Keratinocyte (primary cell): ENCODE measurements at regions not wholly inside any gene's neighbourhood (a gene's known extent, or its start where the extent isn't known, plus 50 kb on each side); places are given as distances from the start of the nearest gene placed in this dataset.

ENCODE experiments used
- CTCF ChIP-seq, 3 experiments: IDR thresholded peaks in 1 of 3; conservative IDR thresholded peaks in 1 of 3; optimal IDR thresholded peaks in 1 of 3; 2 replicates in 2 of 3; 3 replicates in 1 of 3; pipeline versions ENCODE3 to v1.5.1; 2011; ENCODE audit warnings: low read length in 3 of 3, mild to moderate bottlenecking in 3 of 3, moderate library complexity in 2 of 3, control low read depth in 1 of 3, inconsistent platforms in 1 of 3; ENCODE audit not compliant: insufficient read depth in 2 of 3; ENCODE audit errors: extremely low read depth in 1 of 3
- EZH2 ChIP-seq: IDR thresholded peaks from one replicate; pipeline ENCODE4 v1.6.1; 2012; ENCODE audit warnings: inconsistent platforms, mild to moderate bottlenecking, low read length, moderate library complexity

- no peak for TF ChIP-seq CTCF (optimal IDR thresholded peaks at IDR 0.05 in 1 of 3, IDR thresholded peaks at IDR 0.05 in 1 of 3, conservative IDR thresholded peaks at IDR 0.05 in 1 of 3; ENCODE audit: extremely low read depth in 1 of 3, insufficient read depth in 2 of 3, low read length in 3 of 3)
- no peak for TF ChIP-seq EZH2
Measured at GRCh38 chr1:57982852-57983251, 559.0 kb upstream of the DAB1 start.
